ENCODE measurements at regions not wholly inside any gene's neighbourhood (a gene's known extent, or its start where the extent isn't known, plus 50 kb on each side); places are given as distances from the start of the nearest gene placed in this dataset.
A peak's percentile ranks its signal among the peaks of the same experiment; 100 is the strongest.

DNA sequence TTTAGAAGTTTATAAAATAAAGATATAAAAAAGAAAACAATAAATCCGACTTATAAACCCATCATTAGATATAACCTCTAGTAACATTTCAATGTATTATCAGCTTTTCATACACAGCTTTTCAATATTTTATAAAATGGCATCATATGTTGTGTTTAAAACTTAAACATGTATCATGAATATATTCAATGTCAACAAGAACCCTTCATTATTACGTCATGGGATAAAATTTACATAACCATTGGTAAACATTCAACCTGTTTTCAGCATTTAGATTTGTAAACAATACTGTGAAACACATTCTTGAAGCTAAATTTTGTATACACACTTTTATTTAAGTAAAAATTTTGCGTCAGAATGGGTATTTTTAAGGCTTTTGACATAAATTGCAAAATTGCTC is 153.4 kb upstream of the SOX14 start:
- TF ChIP-seq, protein P1, sequence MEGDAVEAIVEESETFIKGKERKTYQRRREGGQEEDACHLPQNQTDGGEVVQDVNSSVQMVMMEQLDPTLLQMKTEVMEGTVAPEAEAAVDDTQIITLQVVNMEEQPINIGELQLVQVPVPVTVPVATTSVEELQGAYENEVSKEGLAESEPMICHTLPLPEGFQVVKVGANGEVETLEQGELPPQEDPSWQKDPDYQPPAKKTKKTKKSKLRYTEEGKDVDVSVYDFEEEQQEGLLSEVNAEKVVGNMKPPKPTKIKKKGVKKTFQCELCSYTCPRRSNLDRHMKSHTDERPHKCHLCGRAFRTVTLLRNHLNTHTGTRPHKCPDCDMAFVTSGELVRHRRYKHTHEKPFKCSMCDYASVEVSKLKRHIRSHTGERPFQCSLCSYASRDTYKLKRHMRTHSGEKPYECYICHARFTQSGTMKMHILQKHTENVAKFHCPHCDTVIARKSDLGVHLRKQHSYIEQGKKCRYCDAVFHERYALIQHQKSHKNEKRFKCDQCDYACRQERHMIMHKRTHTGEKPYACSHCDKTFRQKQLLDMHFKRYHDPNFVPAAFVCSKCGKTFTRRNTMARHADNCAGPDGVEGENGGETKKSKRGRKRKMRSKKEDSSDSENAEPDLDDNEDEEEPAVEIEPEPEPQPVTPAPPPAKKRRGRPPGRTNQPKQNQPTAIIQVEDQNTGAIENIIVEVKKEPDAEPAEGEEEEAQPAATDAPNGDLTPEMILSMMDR (IDR thresholded peaks at IDR 0.05), result no peak
- DNase-seq, result no peak
- no peak overlapping the region for H3K27ac Mint-ChIP-seq
- no peaks in the 10 kb centered on the region for H3K27me3 Mint-ChIP-seq (ENCODE audit: low read depth, poor library complexity)
- H3K4me3 Mint-ChIP-seq, result no peak overlapping the region
- no peaks in the 10 kb centered on the region for H3K9me3 Mint-ChIP-seq
- H3K4me1 Mint-ChIP-seq, result peaks cover 11% of the 10 kb centered on the region
- no peaks in the 10 kb centered on the region for H3K36me3 Mint-ChIP-seq (ENCODE audit: low read depth)

DNA sequence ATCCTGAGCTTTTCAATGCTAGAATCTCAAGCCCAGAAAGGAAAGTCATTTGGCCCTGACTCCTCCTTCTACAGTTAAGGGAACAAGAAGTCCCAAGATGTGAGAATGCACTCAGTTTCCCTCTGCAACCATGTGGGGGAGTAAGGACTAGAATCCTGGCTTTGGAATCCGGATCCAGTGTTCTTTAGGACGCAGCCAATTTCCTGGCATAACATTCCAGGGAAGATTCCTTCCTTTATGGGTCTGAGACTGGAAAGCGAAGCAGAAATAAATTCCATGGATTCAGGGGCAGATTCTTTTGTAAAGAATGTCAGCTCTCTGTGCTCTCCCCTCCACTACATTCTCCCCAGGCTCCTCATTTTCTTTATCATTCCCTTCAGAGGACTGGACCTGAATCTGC is 151.8 kb upstream of the SOX14 start:
- peaks cover 9% of the 10 kb centered on the region for H3K9me3 Mint-ChIP-seq
- TF ChIP-seq, protein P1 (IDR thresholded peaks at IDR 0.05), result no peak
- peaks cover 17% of the 10 kb centered on the region for H3K4me1 Mint-ChIP-seq
- no peak for DNase-seq
- peaks cover 6% of the 10 kb centered on the region for H3K36me3 Mint-ChIP-seq (ENCODE audit: low read depth)
- no peak overlapping the region for H3K27ac Mint-ChIP-seq
- H3K27me3 Mint-ChIP-seq (ENCODE audit: low read depth, poor library complexity), result peaks cover 4% of the 10 kb centered on the region
- H3K4me3 Mint-ChIP-seq, result no peak overlapping the region

DNA sequence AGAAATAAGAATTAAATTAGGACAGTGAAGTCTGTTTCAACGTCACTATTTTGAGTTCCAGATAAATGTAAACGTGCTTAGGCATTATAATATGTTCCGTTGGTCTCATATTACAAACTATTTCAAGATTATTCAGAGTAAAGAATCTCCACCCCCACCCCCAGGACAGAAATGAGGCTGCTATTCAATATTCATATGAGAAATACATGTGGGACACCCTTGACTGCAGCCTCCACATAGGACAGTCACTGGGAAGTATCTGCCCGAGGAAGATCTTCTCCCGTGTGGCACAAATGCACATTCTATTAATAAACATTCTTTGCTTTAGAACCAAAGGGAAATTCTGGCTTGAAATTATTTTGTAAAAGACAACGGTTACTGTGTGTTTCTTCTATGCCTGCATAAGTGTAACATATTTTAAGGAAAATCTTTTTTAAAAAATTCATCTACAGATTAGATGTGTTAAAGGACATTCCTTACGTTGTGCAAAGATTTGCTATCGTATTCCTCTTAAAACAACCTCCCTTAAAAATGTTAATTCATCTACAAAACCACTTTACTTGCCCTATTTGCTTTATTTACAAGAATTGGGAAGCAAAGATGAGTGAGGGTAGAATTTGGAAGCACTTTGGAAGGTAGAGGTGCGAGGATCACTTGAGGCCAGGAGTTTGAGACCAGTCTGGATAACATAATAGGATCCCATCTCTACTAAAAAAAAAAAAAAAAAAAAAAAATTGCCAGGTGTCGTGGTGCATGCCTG is 148.3 kb upstream of the SOX14 start:
- no peak for DNase-seq
- H3K4me1 Mint-ChIP-seq, result peaks cover 17% of the 10 kb centered on the region
- H3K27ac Mint-ChIP-seq, result no peak overlapping the region
- peaks cover 25% of the 10 kb centered on the region for H3K9me3 Mint-ChIP-seq
- H3K27me3 Mint-ChIP-seq (ENCODE audit: low read depth, poor library complexity), result peaks cover 8% of the 10 kb centered on the region
- no peak overlapping the region for H3K4me3 Mint-ChIP-seq
- TF ChIP-seq, protein P1 (IDR thresholded peaks at IDR 0.05), result no peak
- peaks cover 11% of the 10 kb centered on the region for H3K36me3 Mint-ChIP-seq (ENCODE audit: low read depth)

DNA sequence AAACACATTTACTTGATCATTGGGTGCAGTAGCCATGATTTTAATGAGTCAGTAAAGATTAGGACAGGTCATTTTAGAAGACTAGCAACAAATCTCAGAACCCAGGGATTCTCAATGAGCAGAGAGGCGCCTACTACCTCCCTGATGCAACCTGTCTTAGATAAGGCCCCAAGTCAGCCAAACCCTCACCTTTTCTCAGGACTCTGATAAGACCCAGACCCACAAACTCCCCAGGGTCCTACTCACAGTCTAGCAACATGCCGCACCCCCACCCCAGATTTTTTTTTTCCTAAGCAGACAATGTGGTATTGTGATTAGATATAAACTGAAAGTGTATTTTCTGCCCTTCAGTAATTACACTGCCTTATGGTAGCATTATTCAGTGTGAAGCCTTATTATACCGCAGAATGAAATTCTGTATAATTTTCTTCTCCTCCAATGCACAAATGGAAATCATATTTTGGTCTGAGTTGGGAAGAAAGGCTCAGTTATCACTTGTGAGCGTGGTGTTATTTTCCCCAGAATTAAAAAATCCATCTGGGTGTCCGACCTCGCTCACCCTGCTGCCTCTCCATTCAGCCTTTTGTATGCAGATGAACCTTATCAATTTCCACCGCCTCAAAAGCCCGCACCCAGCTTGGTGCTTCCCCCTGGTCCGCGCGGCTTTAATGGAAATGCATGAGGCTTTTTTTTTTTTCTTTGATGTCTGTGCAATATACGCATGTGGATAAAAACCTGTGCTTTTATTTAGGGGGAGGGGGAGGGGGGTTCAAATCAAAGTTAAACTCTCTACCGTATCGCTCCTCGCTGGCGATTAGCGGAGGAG is 122.0 kb upstream of the SOX14 start:
- Mint-ChIP-seq H3K36me3 (ENCODE audit: low read depth) (peaks cover 8% of the 10 kb centered on the region), H3K9me3 (peaks cover 8% of the 10 kb centered on the region), H3K27ac (no peak overlapping the region), H3K4me3 (peak overlapping the region; percentile 41), H3K4me1 (peaks cover 50% of the 10 kb centered on the region), H3K27me3 (ENCODE audit: low read depth, poor library complexity) (peaks cover 14% of the 10 kb centered on the region)
- no peak for DNase-seq
- TF ChIP-seq, protein P1 (IDR thresholded peaks at IDR 0.05), result no peak

DNA sequence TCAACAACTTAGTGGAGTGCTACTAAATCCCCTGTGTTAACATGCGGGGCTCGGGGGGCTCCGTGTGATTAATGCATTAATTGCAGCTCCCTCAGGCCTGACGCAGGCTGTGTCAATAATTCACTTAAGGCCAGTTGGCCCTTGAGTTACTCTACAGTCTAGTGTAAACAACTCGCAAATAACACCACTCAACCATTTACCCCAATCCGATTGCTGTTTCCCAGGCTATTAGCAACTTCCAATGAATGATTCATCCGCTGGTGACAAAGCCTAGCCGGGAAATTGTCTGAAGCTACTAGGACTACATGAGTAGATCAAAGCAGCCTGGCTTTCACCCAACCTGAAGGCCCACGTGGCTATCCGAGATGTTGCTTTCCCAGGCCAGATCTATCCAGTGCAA is 121.3 kb upstream of the SOX14 start:
- peak overlapping the region; percentile 41 for H3K4me3 Mint-ChIP-seq
- H3K9me3 Mint-ChIP-seq, result peaks cover 8% of the 10 kb centered on the region
- DNase-seq, result peak; percentile 28
- peaks cover 14% of the 10 kb centered on the region for H3K27me3 Mint-ChIP-seq (ENCODE audit: low read depth, poor library complexity)
- peaks cover 8% of the 10 kb centered on the region for H3K36me3 Mint-ChIP-seq (ENCODE audit: low read depth)
- peaks cover 56% of the 10 kb centered on the region for H3K4me1 Mint-ChIP-seq
- TF ChIP-seq, protein P1 (IDR thresholded peaks at IDR 0.05), result no peak
- H3K27ac Mint-ChIP-seq, result no peak overlapping the region
